HCT116 (cell line): ENCODE measurements at regions not wholly inside any gene's neighbourhood (a gene's known extent, or its start where the extent isn't known, plus 50 kb on each side); places are given as distances from the start of the nearest gene placed in this dataset.

Experiments
- ATAC-seq: fragments of 200-7000 bp; cut with Tn5 transposase; 2 replicates; pipeline ENCODE4 v1.9.1; 2020; ENCODE audit warnings: mild to moderate bottlenecking, moderate library complexity
- BruUV-seq: library from RNA; stranded (reverse); fragments of 400-500 nt; replicated peaks from 2 replicates; lab custom pipeline; 2021; lab: Mats Ljungman, UMichigan
- CTCF ChIA-PET: fragments of 300-600 bp; sonication (Branson Sonifier 250); formaldehyde crosslinking; loops from one replicate; lab custom pipeline; 2021; ENCODE audit warnings: antibody characterized with exemption; lab: Charles Lee
- POLR2A ChIA-PET: fragments of 300-600, 350-600 bp; sonication (Branson Sonifier 250); formaldehyde crosslinking; loops from one replicate; lab custom pipeline; 2021; ENCODE audit warnings: antibody characterized with exemption; lab: Charles Lee
- RAD21 ChIA-PET, 2 experiments: fragments of 300-600 bp; sonication (Branson Sonifier 250); formaldehyde crosslinking; loops; one replicate each; lab custom pipeline; 2023; ENCODE audit warnings: low total read pairs in 2 of 2; ENCODE audit not compliant: uncharacterized antibody in 2 of 2, unreplicated experiment in 2 of 2, low non-redundant PET in 1 of 2; lab: Charles Lee
- DNase-seq: peaks from one replicate; pipeline ENCODE4 v3.0.0-alpha.2; 2010; ENCODE audit warnings: low read depth, low spot score
- H2AFZ ChIP-seq: fragments of 200-600 bp; shearing (Covaris generic), sonication (generic); 2 replicates; pipeline ENCODE4 v1.6.1; 2017; ENCODE audit warnings: low read depth, mixed run types, mixed read lengths, antibody characterized with exemption, low read length; ENCODE audit not compliant: poor library complexity, severe bottlenecking
- H3K27ac ChIP-seq: 2 replicates; pipeline ENCODE4 v1.5.1; 2012; ENCODE audit warnings: low read depth, low read length
- H3K27me3 ChIP-seq: fragments of 200-600 bp; sonication (generic); 2 replicates; pipeline ENCODE4 v1.6.1; 2016; ENCODE audit warnings: mixed run types, low read length, mixed read lengths; ENCODE audit not compliant: insufficient read depth
- H3K36me3 ChIP-seq, 2 experiments: fragments of 200-500 bp in 1 of 2; fragments of 200-600 bp in 1 of 2; sonication (Bioruptor generic) in 1 of 2; sonication (generic) in 1 of 2; 2 replicates each; pipeline versions ENCODE4 v1.5.1 to v1.6.1; 2014 to 2016; ENCODE audit warnings: low read length in 2 of 2, inconsistent platforms in 1 of 2, mixed read lengths in 1 of 2, mixed run types in 1 of 2; ENCODE audit not compliant: insufficient read depth in 2 of 2, control insufficient read depth in 1 of 2
- H3K4me1 ChIP-seq, 2 experiments: fragments of 200-600 bp in 1 of 2; sonication (generic) in 1 of 2; 2 replicates each; pipeline versions ENCODE4 v1.5.1 to v1.6.1; 2012 to 2017; ENCODE audit warnings: low read length in 2 of 2, inconsistent platforms in 1 of 2, mild to moderate bottlenecking in 1 of 2, mixed read lengths in 1 of 2, mixed run types in 1 of 2, moderate library complexity in 1 of 2; ENCODE audit not compliant: insufficient read depth in 2 of 2, control insufficient read depth in 1 of 2
- H3K4me2 ChIP-seq: fragments of 200-600 bp; sonication (generic); 2 replicates; pipeline ENCODE4 v1.6.1; 2017; ENCODE audit warnings: mixed run types, low read length, mixed read lengths
- H3K4me3 ChIP-seq, 2 experiments: fragments of 200-600 bp in 1 of 2; sonication (generic) in 1 of 2; replicated peaks in 1 of 2; 2 replicates each; pipeline ENCODE4 v1.5.1; 2011 to 2016; ENCODE audit warnings: low read length in 2 of 2, control low read depth in 1 of 2, low read depth in 1 of 2, mild to moderate bottlenecking in 1 of 2, mixed read lengths in 1 of 2, mixed run types in 1 of 2
- H3K79me2 ChIP-seq: fragments of 200-600 bp; sonication (generic); 2 replicates; pipeline ENCODE4 v1.6.1; 2017; ENCODE audit warnings: mild to moderate bottlenecking, mixed run types, low read length, moderate library complexity, mixed read lengths; ENCODE audit not compliant: insufficient read depth
- H3K9ac ChIP-seq: fragments of 200-600 bp; sonication (generic); 2 replicates; pipeline ENCODE4 v1.6.1; 2016; ENCODE audit warnings: low read length, mixed read lengths
- H3K9me2 ChIP-seq: fragments of 200-600 bp; sonication (generic), shearing (Covaris generic); 2 replicates; pipeline ENCODE4 v1.6.1; 2017; ENCODE audit warnings: mixed run types, mild to moderate bottlenecking, moderate library complexity; ENCODE audit not compliant: insufficient read depth
- H3K9me3 ChIP-seq, 2 experiments: fragments of 200-500 bp in 1 of 2; fragments of 200-600 bp in 1 of 2; sonication (Bioruptor generic) in 1 of 2; sonication (generic) in 1 of 2; 2 replicates each; pipeline ENCODE4 v1.6.1; 2014 to 2017; ENCODE audit warnings: low read length in 2 of 2, mixed read lengths in 2 of 2, inconsistent platforms in 1 of 2, low read depth in 1 of 2, mild to moderate bottlenecking in 1 of 2, mixed run types in 1 of 2, moderate library complexity in 1 of 2; ENCODE audit not compliant: control insufficient read depth in 1 of 2, insufficient read depth in 1 of 2
- H4K20me1 ChIP-seq: fragments of 200-600 bp; sonication (generic), shearing (Covaris generic); 2 replicates; pipeline ENCODE4 v1.6.1; 2017; ENCODE audit warnings: mixed run types, mild to moderate bottlenecking, moderate library complexity; ENCODE audit not compliant: insufficient read depth
- CBX3 ChIP-seq: IDR thresholded peaks from 2 replicates; pipeline ENCODE4 v1.6.1; 2012; ENCODE audit warnings: low read depth
- CEBPB ChIP-seq: IDR thresholded peaks from 2 replicates; pipeline ENCODE4 v1.6.1; 2012; ENCODE audit warnings: low read depth
- EGR1 ChIP-seq: IDR thresholded peaks from 2 replicates; pipeline ENCODE4 v1.6.1; 2012; ENCODE audit warnings: low read depth
- ELF1 ChIP-seq: IDR thresholded peaks from 2 replicates; pipeline ENCODE4 v1.6.1; 2012; ENCODE audit warnings: low read depth, borderline replicate concordance
- EZH2 ChIP-seq: fragments of 200-600 bp; sonication (generic); IDR thresholded peaks from 2 replicates; pipeline ENCODE4 v1.6.1; 2017; ENCODE audit warnings: antibody characterized with exemption, mixed run types
- EZH2phosphoT487 ChIP-seq: fragments of 200-600 bp; IDR thresholded peaks from 2 replicates; pipeline ENCODE4 v1.6.1; 2018; ENCODE audit warnings: antibody characterized with exemption, borderline replicate concordance
- FOSL1 ChIP-seq: IDR thresholded peaks from 2 replicates; pipeline ENCODE4 v1.6.1; 2012; ENCODE audit warnings: low read depth
- JUND ChIP-seq: IDR thresholded peaks from 2 replicates; pipeline ENCODE4 v1.6.1; 2012
- POLR2A ChIP-seq: IDR thresholded peaks from 2 replicates; pipeline ENCODE4 v1.7.0; 2011; ENCODE audit warnings: borderline replicate concordance; ENCODE audit not compliant: insufficient read depth, insufficient read length; ENCODE audit errors: extremely low read depth
- RAD21 ChIP-seq: IDR thresholded peaks from 2 replicates; pipeline ENCODE4 v1.6.1; 2012; ENCODE audit warnings: low read depth, mild to moderate bottlenecking
- SIN3A ChIP-seq: IDR thresholded peaks from 2 replicates; pipeline ENCODE4 v1.6.1; 2012; ENCODE audit warnings: low read depth
- SP1 ChIP-seq: IDR thresholded peaks from 2 replicates; pipeline ENCODE4 v1.6.1; 2012; ENCODE audit warnings: low read depth
- SRF ChIP-seq: IDR thresholded peaks from 2 replicates; pipeline ENCODE4 v1.6.1; 2012; ENCODE audit warnings: low read depth
- TCF7L2 ChIP-seq: IDR thresholded peaks from 2 replicates; pipeline ENCODE4 v1.7.0; 2011; ENCODE audit warnings: borderline replicate concordance, inconsistent platforms; ENCODE audit not compliant: insufficient read depth, insufficient read length; ENCODE audit errors: extremely low read depth
- YY1 ChIP-seq: IDR thresholded peaks from 2 replicates; pipeline ENCODE4 v1.6.1; 2011; ENCODE audit warnings: low read length, low read depth, moderate library complexity, mild to moderate bottlenecking; ENCODE audit not compliant: insufficient replicate concordance; ENCODE audit errors: extremely low read depth
- ZFX ChIP-seq: fragments of 450-650 bp; IDR thresholded peaks from 2 replicates; pipeline ENCODE4 v1.6.1; 2017
- intact Hi-C: fragments of 100-400 bp; cut with micrococcal nuclease; formaldehyde crosslinking; loops from 2 replicates; pipeline ENCODE4 v1.10.0; 2022
- TF ChIP-seq, protein P1 (sequence below): IDR thresholded peaks from 2 replicates; pipeline ENCODE4 v1.6.1; 2012
- TF ChIP-seq, protein P2 (sequence below): IDR thresholded peaks from 2 replicates; pipeline ENCODE4 v1.6.1; 2011; ENCODE audit warnings: mild to moderate bottlenecking, low read length, moderate library complexity; ENCODE audit not compliant: insufficient replicate concordance; ENCODE audit errors: extremely low read depth
- TF ChIP-seq, protein P3 (sequence below), 3 experiments: fragments of 200-600 bp in 1 of 3; sonication (generic) in 1 of 3; IDR thresholded peaks in 2 of 3; conservative IDR thresholded peaks in 1 of 3; 2 replicates each; pipeline ENCODE4 v1.5.1; 2012 to 2017; ENCODE audit warnings: low read depth in 2 of 3, low read length in 2 of 3, antibody characterized with exemption in 1 of 3, borderline replicate concordance in 1 of 3, control low read depth in 1 of 3, mild to moderate bottlenecking in 1 of 3, mixed read lengths in 1 of 3, mixed run types in 1 of 3, moderate library complexity in 1 of 3; ENCODE audit not compliant: insufficient read depth in 1 of 3
- TF ChIP-seq, protein P4 (sequence below): IDR thresholded peaks from 2 replicates; pipeline ENCODE4 v1.6.1; 2012

DNA sequence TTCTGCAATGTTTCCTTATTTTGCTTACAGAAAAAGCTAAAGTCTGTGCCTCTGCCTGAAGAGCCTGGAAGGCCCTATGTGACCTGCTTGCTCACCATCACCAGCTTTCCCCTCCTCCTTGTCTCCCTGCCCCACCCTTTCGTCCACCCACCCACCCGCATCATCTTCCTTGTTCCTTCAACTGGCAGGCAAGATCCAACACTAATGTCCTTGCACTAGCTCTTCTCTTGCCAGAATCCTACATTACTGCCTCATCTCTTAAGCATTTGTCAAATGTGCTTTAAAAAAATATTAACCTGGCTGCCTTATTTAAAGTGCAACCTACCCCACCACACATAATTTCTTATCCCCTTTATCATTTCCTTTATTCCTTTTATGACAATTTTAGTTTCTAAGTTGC is 165.1 kb upstream of the PPP3CA start:
- DNase-seq = no peak
- Histone ChIP-seq H4K20me1 (no peaks in the 10 kb centered on the region), H3K4me1 (no peaks in the 10 kb centered on the region), H3K9me2 (no peaks in the 10 kb centered on the region), H3K27me3 (no peaks in the 10 kb centered on the region), H3K36me3 (no peaks in the 10 kb centered on the region), H3K4me3 (no peak overlapping the region), H3K9ac (no peak overlapping the region), H3K79me2 (no peaks in the 10 kb centered on the region), H3K4me2 (no peak overlapping the region), H3K9me3 (no peaks in the 10 kb centered on the region), H2AFZ (no peak overlapping the region), H3K27ac (no peak overlapping the region)
- ChIA-PET POLR2A (interaction anchor here (0.6 kb wide), 1 partner anchor 27 kb away, joined by 9 read pairs; no protein-coding TSS in a partner anchor), RAD21 (no interaction called here), CTCF (no interaction called here)
- BruUV-seq = no TSS peak
- ATAC-seq = no peak
- intact Hi-C loops = no loop called here
- TF ChIP-seq TCF7L2 (no peak), CBX3 (no peak)
- TF ChIP-seq, protein P1, sequence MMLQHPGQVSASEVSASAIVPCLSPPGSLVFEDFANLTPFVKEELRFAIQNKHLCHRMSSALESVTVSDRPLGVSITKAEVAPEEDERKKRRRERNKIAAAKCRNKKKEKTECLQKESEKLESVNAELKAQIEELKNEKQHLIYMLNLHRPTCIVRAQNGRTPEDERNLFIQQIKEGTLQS = no peak

DNA sequence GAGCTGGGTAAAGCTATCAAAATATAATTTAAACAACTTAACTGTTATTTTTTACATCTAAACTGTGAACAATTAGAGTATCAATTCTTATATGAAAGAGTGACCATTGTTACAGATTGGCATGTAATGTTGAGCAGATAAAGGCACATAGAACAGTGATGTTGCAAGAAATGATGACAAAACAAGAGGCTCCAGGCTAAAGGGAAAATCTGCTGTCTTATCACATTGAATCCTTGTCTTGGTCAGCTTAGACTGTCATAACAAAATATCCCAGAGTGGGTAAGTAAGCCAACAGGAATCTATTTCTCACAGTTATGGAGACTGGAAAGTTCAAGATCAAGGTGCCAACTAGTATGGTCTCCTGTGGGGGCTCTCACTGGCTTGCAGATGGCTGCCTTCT is 154.1 kb upstream of the PPP3CA start:
- CTCF ChIA-PET = no interaction called here
- RAD21 ChIA-PET = no interaction called here
- no peak overlapping the region for H3K4me3 ChIP-seq
- H3K27me3 ChIP-seq = no peaks in the 10 kb centered on the region
- H3K4me1 ChIP-seq = no peaks in the 10 kb centered on the region
- H3K9me3 ChIP-seq = no peaks in the 10 kb centered on the region
- no peak for DNase-seq
- H3K4me2 ChIP-seq = no peak overlapping the region
- POLR2A ChIA-PET = no interaction called here
- no peak overlapping the region for H3K9ac ChIP-seq
- H3K9me2 ChIP-seq = no peaks in the 10 kb centered on the region
- no TSS peak for BruUV-seq
- no peak overlapping the region for H2AFZ ChIP-seq
- no peak for ATAC-seq
- H3K27ac ChIP-seq = no peak overlapping the region
- intact Hi-C loops = no loop called here
- no peaks in the 10 kb centered on the region for H3K36me3 ChIP-seq
- no peaks in the 10 kb centered on the region for H4K20me1 ChIP-seq
- H3K79me2 ChIP-seq = no peaks in the 10 kb centered on the region
- no peak for TF ChIP-seq TCF7L2
- TF ChIP-seq, protein P2, sequence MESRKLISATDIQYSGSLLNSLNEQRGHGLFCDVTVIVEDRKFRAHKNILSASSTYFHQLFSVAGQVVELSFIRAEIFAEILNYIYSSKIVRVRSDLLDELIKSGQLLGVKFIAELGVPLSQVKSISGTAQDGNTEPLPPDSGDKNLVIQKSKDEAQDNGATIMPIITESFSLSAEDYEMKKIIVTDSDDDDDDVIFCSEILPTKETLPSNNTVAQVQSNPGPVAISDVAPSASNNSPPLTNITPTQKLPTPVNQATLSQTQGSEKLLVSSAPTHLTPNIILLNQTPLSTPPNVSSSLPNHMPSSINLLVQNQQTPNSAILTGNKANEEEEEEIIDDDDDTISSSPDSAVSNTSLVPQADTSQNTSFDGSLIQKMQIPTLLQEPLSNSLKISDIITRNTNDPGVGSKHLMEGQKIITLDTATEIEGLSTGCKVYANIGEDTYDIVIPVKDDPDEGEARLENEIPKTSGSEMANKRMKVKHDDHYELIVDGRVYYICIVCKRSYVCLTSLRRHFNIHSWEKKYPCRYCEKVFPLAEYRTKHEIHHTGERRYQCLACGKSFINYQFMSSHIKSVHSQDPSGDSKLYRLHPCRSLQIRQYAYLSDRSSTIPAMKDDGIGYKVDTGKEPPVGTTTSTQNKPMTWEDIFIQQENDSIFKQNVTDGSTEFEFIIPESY = no peak
- TF ChIP-seq FOSL1 = no peak
- no peak for TF ChIP-seq ZFX
- TF ChIP-seq, protein P3, sequence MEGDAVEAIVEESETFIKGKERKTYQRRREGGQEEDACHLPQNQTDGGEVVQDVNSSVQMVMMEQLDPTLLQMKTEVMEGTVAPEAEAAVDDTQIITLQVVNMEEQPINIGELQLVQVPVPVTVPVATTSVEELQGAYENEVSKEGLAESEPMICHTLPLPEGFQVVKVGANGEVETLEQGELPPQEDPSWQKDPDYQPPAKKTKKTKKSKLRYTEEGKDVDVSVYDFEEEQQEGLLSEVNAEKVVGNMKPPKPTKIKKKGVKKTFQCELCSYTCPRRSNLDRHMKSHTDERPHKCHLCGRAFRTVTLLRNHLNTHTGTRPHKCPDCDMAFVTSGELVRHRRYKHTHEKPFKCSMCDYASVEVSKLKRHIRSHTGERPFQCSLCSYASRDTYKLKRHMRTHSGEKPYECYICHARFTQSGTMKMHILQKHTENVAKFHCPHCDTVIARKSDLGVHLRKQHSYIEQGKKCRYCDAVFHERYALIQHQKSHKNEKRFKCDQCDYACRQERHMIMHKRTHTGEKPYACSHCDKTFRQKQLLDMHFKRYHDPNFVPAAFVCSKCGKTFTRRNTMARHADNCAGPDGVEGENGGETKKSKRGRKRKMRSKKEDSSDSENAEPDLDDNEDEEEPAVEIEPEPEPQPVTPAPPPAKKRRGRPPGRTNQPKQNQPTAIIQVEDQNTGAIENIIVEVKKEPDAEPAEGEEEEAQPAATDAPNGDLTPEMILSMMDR (IDR thresholded peaks at IDR 0.05 in 2 of 3, conservative IDR thresholded peaks at IDR 0.05 in 1 of 3; ENCODE audit: borderline replicate concordance in 1 of 3, insufficient read depth in 1 of 3, low read depth in 2 of 3, low read length in 2 of 3) = no peak
- no peak for TF ChIP-seq EZH2
- TF ChIP-seq SRF = no peak
- TF ChIP-seq CBX3 = no peak
- no peak for TF ChIP-seq SP1
- no peak for TF ChIP-seq RAD21
- no peak for TF ChIP-seq ELF1
- no peak for TF ChIP-seq YY1
- no peak for TF ChIP-seq SIN3A
- TF ChIP-seq EGR1 = no peak
- TF ChIP-seq CEBPB = no peak
- TF ChIP-seq POLR2A = no peak
- TF ChIP-seq, protein P4, sequence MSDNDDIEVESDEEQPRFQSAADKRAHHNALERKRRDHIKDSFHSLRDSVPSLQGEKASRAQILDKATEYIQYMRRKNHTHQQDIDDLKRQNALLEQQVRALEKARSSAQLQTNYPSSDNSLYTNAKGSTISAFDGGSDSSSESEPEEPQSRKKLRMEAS = no peak
- TF ChIP-seq JUND = no peak
- no peak for TF ChIP-seq EZH2phosphoT487
